Fibroblast of the aortic adventitia (primary cell): ENCODE measurements at regions not wholly inside any gene's neighbourhood (a gene's known extent, or its start where the extent isn't known, plus 50 kb on each side); places are given as distances from the start of the nearest gene placed in this dataset.

Experiments used
- DNase-seq: peaks from one replicate; pipeline ENCODE4 v3.0.0-alpha.2; 2010; ENCODE audit warnings: low read depth
- H3K4me3 ChIP-seq: 2 replicates; pipeline ENCODE4 v1.5.1; 2011; ENCODE audit warnings: low read depth, mild to moderate bottlenecking, control low read depth, low read length, moderate library complexity
- TF ChIP-seq, protein P1 (sequence below): IDR thresholded peaks from 2 replicates; pipeline ENCODE4 v1.5.1; 2011; ENCODE audit warnings: mild to moderate bottlenecking, low read length, control low read depth, inconsistent platforms; ENCODE audit not compliant: insufficient read depth

DNA sequence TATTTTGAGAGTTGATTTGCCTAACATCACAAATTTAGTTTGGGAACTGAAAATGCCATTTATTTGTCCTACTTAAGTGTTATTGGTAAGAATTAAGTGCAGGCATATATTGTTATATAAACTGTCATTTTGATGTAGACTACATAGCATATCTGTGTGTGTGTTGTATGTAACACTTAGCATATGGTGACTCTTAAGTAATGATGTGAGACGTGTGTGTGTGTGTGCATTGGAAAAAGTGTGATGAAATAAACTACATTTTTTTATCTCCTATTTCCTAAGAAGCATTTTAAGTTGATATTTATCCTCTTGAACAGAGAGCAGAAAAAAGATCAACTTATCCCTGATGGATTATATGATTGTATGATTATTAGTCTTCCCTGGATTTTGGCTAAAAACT, 588.2 kb upstream of the SUCLG2 start:
- DNase-seq = no peak
- TF ChIP-seq, protein P1, sequence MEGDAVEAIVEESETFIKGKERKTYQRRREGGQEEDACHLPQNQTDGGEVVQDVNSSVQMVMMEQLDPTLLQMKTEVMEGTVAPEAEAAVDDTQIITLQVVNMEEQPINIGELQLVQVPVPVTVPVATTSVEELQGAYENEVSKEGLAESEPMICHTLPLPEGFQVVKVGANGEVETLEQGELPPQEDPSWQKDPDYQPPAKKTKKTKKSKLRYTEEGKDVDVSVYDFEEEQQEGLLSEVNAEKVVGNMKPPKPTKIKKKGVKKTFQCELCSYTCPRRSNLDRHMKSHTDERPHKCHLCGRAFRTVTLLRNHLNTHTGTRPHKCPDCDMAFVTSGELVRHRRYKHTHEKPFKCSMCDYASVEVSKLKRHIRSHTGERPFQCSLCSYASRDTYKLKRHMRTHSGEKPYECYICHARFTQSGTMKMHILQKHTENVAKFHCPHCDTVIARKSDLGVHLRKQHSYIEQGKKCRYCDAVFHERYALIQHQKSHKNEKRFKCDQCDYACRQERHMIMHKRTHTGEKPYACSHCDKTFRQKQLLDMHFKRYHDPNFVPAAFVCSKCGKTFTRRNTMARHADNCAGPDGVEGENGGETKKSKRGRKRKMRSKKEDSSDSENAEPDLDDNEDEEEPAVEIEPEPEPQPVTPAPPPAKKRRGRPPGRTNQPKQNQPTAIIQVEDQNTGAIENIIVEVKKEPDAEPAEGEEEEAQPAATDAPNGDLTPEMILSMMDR = no peak
- no peak overlapping the region for H3K4me3 ChIP-seq

DNA sequence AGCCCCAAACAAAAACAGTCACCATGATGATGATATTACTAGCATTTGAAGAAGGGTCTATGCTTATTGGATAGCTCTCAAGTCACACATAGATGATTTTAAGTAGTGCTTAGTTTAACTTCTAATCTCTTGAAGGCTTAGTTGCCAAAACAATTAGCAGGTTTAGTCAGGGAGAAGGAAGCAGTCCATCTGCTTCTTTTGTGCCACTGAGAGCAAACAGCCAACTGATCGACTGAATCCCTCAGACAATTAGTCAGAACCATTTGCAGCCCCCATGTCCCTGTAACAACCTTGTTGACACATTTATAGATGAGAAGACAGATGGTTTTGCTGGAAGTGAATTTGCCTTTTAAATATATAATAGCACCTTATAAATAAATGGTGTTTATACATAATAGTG, 585.1 kb upstream of the SUCLG2 start:
- no peak for DNase-seq

DNA sequence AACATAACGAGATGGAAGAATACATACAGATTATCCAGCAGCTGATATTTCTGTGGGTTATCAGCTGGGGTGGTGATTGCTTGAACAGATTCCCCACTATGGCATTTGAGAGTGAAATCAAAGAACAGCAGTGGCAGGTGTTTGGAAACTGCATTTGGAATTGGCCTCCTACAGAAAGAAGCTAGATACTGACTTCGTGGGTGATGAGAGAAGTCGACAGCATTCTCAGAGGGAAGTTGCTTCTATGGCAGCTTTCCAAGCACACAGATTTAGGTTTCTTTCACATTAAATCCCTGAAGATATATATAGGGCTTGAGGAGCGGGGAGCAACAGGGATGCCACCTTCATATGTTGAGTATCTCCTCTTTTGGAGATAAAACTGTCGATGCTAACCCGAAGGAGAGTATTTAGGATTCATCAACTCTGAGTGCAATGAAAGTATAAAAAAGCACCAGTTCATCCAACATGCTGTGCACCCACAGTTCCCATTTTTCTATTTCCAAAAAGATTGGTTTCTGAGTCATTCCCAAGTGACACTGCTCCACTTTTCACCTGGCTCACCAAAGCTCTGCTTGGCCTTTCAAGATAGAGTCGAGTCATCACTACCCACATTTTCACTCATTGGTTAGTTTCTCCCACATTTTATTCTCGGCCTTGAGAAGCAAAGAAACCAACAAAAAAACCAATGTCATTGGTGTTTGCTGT, 579.8 kb upstream of the SUCLG2 start:
- TF ChIP-seq, protein P1 = no peak
- no peak for DNase-seq
- no peak overlapping the region for H3K4me3 ChIP-seq

More for the DNA sequence above, 585.1 kb upstream of the SUCLG2 start:
- TF ChIP-seq, protein P1 = no peak
- no peak overlapping the region for H3K4me3 ChIP-seq

DNA sequence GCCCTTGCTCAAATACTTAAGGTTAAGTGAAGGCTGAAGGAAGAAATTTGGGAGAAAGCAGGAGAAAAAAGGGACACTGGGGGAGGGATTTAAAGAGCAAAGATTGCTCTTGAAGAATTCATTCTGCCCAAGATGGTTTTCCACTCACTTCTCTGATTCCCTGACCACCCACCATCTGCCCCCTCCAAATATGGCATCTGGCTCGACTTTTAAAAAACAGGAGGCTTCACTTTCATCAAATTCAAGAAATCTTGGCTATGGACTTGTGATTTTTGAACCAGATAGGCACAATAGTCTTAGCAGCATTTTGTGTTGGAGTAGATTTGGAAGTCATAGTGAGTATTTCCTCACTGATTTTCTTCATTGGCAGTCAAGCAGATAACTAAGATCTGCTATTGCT, 574.4 kb upstream of the SUCLG2 start:
- DNase-seq = no peak

DNA sequence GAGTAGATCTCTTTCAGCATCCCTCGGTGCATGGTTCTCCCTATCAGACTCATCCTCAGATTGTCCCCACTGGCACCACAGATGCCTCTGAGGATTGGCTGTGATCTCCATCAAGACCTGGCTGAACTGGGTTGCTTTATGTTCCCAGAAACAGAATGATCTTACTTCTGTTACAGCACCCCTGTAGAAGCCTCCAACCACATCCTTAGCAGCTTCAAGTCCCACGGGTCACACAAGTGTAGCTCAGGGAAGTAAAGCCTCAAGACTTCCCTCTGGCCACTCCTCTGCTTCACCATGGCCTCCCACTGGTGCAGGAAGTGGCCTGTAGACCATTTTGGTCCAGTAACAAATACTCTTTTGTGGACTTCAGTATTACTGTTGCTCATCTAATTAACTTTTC, 566.4 kb upstream of the SUCLG2 start:
- TF ChIP-seq, protein P1 = no peak
- H3K4me3 ChIP-seq = no peak overlapping the region
- DNase-seq = no peak

More for the DNA sequence above, 574.4 kb upstream of the SUCLG2 start:
- H3K4me3 ChIP-seq = no peak overlapping the region
- TF ChIP-seq, protein P1 = no peak

DNA sequence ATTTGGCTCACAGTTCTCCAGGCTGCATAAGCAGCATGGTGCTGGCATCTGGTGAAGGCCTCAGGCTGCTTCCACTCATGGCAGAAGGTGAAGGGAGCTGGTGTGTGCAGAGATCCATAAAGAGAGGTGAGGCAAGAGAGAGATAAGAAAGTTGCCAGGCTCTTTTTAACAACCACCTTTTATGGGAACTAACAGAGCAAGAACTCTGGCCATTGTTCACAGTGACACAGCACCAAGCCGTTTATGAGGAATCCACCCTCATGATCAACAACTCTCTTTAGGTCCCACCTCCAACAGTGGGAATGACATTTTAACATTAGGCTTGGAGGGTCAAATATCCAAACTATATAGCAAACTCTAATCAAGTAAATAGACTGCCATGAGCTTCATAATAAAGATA, 557.2 kb upstream of the SUCLG2 start:
- no peak for DNase-seq
- TF ChIP-seq, protein P1 = no peak
- H3K4me3 ChIP-seq = no peak overlapping the region

DNA sequence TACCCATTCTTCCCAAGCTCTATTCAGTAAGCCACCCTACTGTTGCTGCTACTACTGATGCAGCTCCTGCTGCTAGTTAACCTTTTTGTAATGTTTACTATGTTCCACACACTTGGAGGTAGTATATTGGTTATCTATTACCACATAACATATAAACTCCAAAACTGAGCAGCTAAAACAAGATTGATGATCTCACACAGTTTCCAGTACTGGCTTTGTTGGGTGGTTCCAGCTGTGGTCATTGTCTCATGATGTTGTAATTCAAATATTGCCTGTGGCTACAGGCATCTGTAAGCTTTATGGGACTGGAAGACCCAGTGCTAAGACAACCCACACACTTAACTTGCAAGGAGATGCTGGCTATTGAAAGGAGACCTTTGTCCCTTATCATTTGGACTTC, 556.2 kb upstream of the SUCLG2 start:
- no peak for DNase-seq
- TF ChIP-seq, protein P1 = no peak
- H3K4me3 ChIP-seq = no peak overlapping the region
